PC-3 (cell line): ENCODE measurements at regions not wholly inside any gene's neighbourhood (a gene's known extent, or its start where the extent isn't known, plus 50 kb on each side); places are given as distances from the start of the nearest gene placed in this dataset.

Experiments used
- ATAC-seq: fragments of 200-7000 bp; cut with Tn5 transposase; 2 replicates; pipeline ENCODE4 v1.9.1; 2020; ENCODE audit warnings: mild to moderate bottlenecking, moderate library complexity
- BruUV-seq: library from RNA; stranded (reverse); fragments of 400-500 nt; replicated peaks from 2 replicates; lab custom pipeline; 2021; lab: Mats Ljungman, UMichigan
- CTCF ChIA-PET: fragments of 300-600 bp; sonication (Branson Sonifier 250); formaldehyde crosslinking; loops from one replicate; lab custom pipeline; 2022; ENCODE audit warnings: antibody characterized with exemption; lab: Charles Lee
- POLR2A ChIA-PET: fragments of 300-600 bp; sonication (Branson Sonifier 250); formaldehyde crosslinking; loops from one replicate; lab custom pipeline; 2022; ENCODE audit warnings: antibody characterized with exemption; ENCODE audit not compliant: unreplicated experiment; lab: Charles Lee
- DNase-seq: peaks from one replicate; pipeline ENCODE4 v3.0.0-alpha.2; 2015
- H2AFZ ChIP-seq: fragments of 300-600 bp; sonication (generic); 2 replicates; pipeline ENCODE4 v1.6.0; 2016; ENCODE audit warnings: antibody characterized with exemption, low read length
- H3F3A ChIP-seq: fragments of 300-600 bp; sonication (generic); one replicate; pipeline ENCODE4 v1.6.0; 2017; ENCODE audit warnings: antibody characterized with exemption, low read length, control low read depth, mild to moderate bottlenecking; ENCODE audit not compliant: unreplicated experiment
- H3K27ac ChIP-seq: fragments of 300-600 bp; sonication (generic); 2 replicates; pipeline ENCODE4 v1.5.1; 2016; ENCODE audit warnings: mild to moderate bottlenecking, low read length
- H3K27me3 ChIP-seq: fragments of 300-600 bp; sonication (generic); 2 replicates; pipeline ENCODE4 v1.6.1; 2016; ENCODE audit warnings: low read length, mixed read lengths
- H3K36me3 ChIP-seq: fragments of 300-600 bp; sonication (generic); 2 replicates; pipeline ENCODE4 v1.6.1; 2016; ENCODE audit warnings: low read depth, mixed run types, low read length, mixed read lengths
- H3K4me1 ChIP-seq: fragments of 300-600 bp; sonication (generic); 2 replicates; pipeline ENCODE4 v1.5.1; 2016; ENCODE audit warnings: low read length; ENCODE audit not compliant: insufficient read depth
- H3K4me2 ChIP-seq: fragments of 300-600 bp; sonication (generic); 2 replicates; pipeline ENCODE4 v1.6.0; 2016; ENCODE audit warnings: low read length
- H3K4me3 ChIP-seq: fragments of 300-600 bp; sonication (generic); 2 replicates; pipeline ENCODE4 v1.5.1; 2016; ENCODE audit warnings: mild to moderate bottlenecking, low read length, mixed read lengths
- H3K79me2 ChIP-seq: fragments of 300-600 bp; sonication (generic); 2 replicates; pipeline ENCODE4 v1.6.1; 2017; ENCODE audit warnings: low read length, mixed read lengths
- H3K9ac ChIP-seq: fragments of 300-600 bp; sonication (generic); 2 replicates; pipeline ENCODE4 v1.6.0; 2016; ENCODE audit warnings: mild to moderate bottlenecking, low read length
- H3K9me2 ChIP-seq: fragments of 300-600 bp; sonication (generic); replicated peaks from 2 replicates; pipeline ENCODE4 v1.6.1; 2016; ENCODE audit warnings: mixed run types, low read length, mixed read lengths
- H3K9me3 ChIP-seq: fragments of 300-600 bp; sonication (generic); 2 replicates; pipeline ENCODE4 v1.6.1; 2016; ENCODE audit warnings: low read length, mixed read lengths
- H4K20me1 ChIP-seq: fragments of 300-600 bp; sonication (generic); 2 replicates; pipeline ENCODE4 v1.6.1; 2016; ENCODE audit warnings: low read length, mixed read lengths
- EZH2 ChIP-seq: fragments of 300-600 bp; sonication (generic); IDR thresholded peaks from one replicate; pipeline ENCODE4 v1.6.1; 2017; ENCODE audit warnings: antibody characterized with exemption, mild to moderate bottlenecking, low read length; ENCODE audit not compliant: unreplicated experiment
- EZH2phosphoT487 ChIP-seq: fragments of 300-600 bp; sonication (generic); IDR thresholded peaks from 2 replicates; pipeline ENCODE4 v1.6.1; 2018; ENCODE audit warnings: mild to moderate bottlenecking, antibody characterized with exemption, low read length, borderline replicate concordance
- intact Hi-C: fragments of 100-400 bp; cut with micrococcal nuclease; formaldehyde crosslinking; loops from 2 replicates; pipeline ENCODE4 v1.9.0; 2023
- TF ChIP-seq, protein P1 (sequence below): fragments of 300-600 bp; sonication (generic); conservative IDR thresholded peaks from 2 replicates; pipeline ENCODE4 v1.5.1; 2017; ENCODE audit warnings: antibody characterized with exemption, low read depth, mild to moderate bottlenecking, low read length

DNA sequence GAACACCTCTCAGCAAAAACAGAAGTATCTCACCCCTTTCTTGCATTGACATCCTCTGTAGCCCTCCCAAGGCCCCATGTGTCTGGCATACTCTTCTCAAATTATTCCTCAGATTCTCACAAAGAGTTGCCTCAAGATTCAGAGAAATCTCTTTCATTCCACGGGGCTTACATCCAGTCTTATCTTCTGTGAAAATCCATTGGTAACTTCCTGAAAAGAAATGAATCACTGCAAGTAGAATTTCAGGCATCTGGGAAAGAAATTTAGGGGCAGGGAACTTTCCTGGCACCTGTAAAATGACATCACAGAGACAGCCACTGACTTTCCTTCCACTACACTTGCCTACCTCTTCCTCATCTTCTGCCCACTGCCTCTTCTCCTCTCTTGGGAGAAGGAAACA is 182.5 kb upstream of the ARHGEF9 start:
- BruUV-seq: no TSS peak
- no peaks in the 10 kb centered on the region for H3K4me1 ChIP-seq
- no peaks in the 10 kb centered on the region for H3K79me2 ChIP-seq
- intact Hi-C loops: no loop called here
- no peak overlapping the region for H3K4me3 ChIP-seq
- H3K36me3 ChIP-seq: no peaks in the 10 kb centered on the region
- H3K9me2 ChIP-seq: no peaks in the 10 kb centered on the region
- TF ChIP-seq, protein P1, sequence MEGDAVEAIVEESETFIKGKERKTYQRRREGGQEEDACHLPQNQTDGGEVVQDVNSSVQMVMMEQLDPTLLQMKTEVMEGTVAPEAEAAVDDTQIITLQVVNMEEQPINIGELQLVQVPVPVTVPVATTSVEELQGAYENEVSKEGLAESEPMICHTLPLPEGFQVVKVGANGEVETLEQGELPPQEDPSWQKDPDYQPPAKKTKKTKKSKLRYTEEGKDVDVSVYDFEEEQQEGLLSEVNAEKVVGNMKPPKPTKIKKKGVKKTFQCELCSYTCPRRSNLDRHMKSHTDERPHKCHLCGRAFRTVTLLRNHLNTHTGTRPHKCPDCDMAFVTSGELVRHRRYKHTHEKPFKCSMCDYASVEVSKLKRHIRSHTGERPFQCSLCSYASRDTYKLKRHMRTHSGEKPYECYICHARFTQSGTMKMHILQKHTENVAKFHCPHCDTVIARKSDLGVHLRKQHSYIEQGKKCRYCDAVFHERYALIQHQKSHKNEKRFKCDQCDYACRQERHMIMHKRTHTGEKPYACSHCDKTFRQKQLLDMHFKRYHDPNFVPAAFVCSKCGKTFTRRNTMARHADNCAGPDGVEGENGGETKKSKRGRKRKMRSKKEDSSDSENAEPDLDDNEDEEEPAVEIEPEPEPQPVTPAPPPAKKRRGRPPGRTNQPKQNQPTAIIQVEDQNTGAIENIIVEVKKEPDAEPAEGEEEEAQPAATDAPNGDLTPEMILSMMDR: no peak
- TF ChIP-seq EZH2: no peak
- TF ChIP-seq EZH2phosphoT487: no peak
- DNase-seq (no peak), ATAC-seq (no peak)
- no peak overlapping the region for H3K4me2 ChIP-seq
- no peak overlapping the region for H3K9ac ChIP-seq
- no peak overlapping the region for H3K27ac ChIP-seq
- POLR2A ChIA-PET: no interaction called here
- no peaks in the 10 kb centered on the region for H4K20me1 ChIP-seq
- CTCF ChIA-PET: no interaction called here
- H3K27me3 ChIP-seq: no peaks in the 10 kb centered on the region
- no peaks in the 10 kb centered on the region for H3F3A ChIP-seq
- no peaks in the 10 kb centered on the region for H3K9me3 ChIP-seq
- H2AFZ ChIP-seq: no peak overlapping the region

DNA sequence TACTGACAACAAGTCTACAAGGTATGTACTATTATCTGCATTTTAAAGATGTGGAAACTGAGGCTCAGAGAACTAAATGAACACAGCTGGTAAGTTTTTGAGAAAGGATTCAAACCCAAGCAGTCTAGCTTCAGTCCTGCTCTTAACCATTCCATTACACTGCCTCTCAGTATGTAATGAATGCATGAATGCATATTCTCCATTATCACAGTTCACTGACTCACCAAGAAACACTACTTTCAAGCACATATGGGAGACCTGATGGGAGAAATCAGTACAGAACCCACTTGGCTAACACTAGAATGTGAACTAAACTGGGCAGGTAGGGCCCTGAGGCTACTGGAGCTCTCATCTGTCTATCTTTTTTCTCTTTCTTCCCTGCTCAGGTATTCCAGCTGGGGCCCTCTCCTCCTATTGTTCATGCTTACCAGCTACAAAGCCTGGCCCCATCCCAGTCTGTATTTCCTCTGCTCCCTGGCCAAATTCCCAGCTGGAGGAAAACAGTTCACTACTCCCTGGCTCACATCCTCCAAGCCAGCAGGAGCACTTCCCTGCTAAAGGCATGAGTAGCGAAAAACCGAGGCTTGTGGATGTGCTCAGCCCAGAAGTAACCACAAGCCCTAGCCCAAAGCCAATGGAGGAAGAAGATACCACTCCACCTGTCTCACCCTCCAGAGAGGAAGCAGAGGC is 178.2 kb upstream of the ARHGEF9 start:
- no peaks in the 10 kb centered on the region for H3K36me3 ChIP-seq
- H3K27ac ChIP-seq: no peak overlapping the region
- H3K4me3 ChIP-seq: no peak overlapping the region
- no peaks in the 10 kb centered on the region for H3K79me2 ChIP-seq
- no peak overlapping the region for H3K4me2 ChIP-seq
- no TSS peak for BruUV-seq
- DNase-seq (no peak), ATAC-seq (no peak)
- ChIA-PET CTCF (no interaction called here), POLR2A (no interaction called here)
- TF ChIP-seq EZH2phosphoT487 (no peak), EZH2 (no peak)
- TF ChIP-seq, protein P1: no peak
- no peak overlapping the region for H3K9ac ChIP-seq
- no peaks in the 10 kb centered on the region for H3F3A ChIP-seq
- H3K27me3 ChIP-seq: no peaks in the 10 kb centered on the region
- H3K9me3 ChIP-seq: no peaks in the 10 kb centered on the region
- H2AFZ ChIP-seq: no peak overlapping the region
- H4K20me1 ChIP-seq: no peaks in the 10 kb centered on the region
- intact Hi-C loops: no loop called here
- H3K9me2 ChIP-seq: no peaks in the 10 kb centered on the region
- H3K4me1 ChIP-seq: no peaks in the 10 kb centered on the region

DNA sequence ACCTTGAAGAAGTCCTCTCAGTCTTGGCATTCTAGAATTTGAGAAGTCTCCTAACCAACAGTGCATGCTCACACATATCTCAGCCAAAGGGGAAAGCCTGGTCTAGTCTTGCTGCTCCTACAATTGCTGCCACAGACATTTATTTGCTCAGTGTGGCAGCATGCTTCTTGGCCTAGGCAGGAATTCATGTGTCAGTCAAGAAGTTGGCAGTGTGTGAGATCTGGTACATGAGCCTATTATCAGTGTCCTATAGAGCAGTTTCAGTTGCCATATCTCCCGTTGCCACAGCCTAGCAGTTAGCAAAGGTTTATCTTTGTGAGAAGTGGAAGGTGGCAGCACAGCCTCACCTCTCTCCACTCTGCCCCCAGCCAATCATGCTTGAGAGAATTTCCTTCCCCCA is 176.9 kb upstream of the ARHGEF9 start:
- BruUV-seq: no TSS peak
- CTCF ChIA-PET: no interaction called here
- intact Hi-C loops: no loop called here

More for the DNA sequence above, 176.9 kb upstream of the ARHGEF9 start:
- H3K9me2 ChIP-seq: no peaks in the 10 kb centered on the region
- H2AFZ ChIP-seq: no peak overlapping the region
- H3K4me2 ChIP-seq: no peak overlapping the region
- ATAC-seq (no peak), DNase-seq (no peak)
- no peaks in the 10 kb centered on the region for H3K9me3 ChIP-seq
- TF ChIP-seq EZH2: no peak
- no peaks in the 10 kb centered on the region for H4K20me1 ChIP-seq
- H3K9ac ChIP-seq: no peak overlapping the region
- no peak overlapping the region for H3K27ac ChIP-seq
- POLR2A ChIA-PET: no interaction called here
- no peaks in the 10 kb centered on the region for H3K4me1 ChIP-seq
- no peaks in the 10 kb centered on the region for H3K79me2 ChIP-seq
- no peak overlapping the region for H3K4me3 ChIP-seq
- H3F3A ChIP-seq: no peaks in the 10 kb centered on the region
- no peaks in the 10 kb centered on the region for H3K27me3 ChIP-seq
- H3K36me3 ChIP-seq: no peaks in the 10 kb centered on the region
